ENCODE measurements at regions not wholly inside any gene's neighbourhood (a gene's known extent, or its start where the extent isn't known, plus 50 kb on each side); places are given as distances from the start of the nearest gene placed in this dataset.

DNA sequence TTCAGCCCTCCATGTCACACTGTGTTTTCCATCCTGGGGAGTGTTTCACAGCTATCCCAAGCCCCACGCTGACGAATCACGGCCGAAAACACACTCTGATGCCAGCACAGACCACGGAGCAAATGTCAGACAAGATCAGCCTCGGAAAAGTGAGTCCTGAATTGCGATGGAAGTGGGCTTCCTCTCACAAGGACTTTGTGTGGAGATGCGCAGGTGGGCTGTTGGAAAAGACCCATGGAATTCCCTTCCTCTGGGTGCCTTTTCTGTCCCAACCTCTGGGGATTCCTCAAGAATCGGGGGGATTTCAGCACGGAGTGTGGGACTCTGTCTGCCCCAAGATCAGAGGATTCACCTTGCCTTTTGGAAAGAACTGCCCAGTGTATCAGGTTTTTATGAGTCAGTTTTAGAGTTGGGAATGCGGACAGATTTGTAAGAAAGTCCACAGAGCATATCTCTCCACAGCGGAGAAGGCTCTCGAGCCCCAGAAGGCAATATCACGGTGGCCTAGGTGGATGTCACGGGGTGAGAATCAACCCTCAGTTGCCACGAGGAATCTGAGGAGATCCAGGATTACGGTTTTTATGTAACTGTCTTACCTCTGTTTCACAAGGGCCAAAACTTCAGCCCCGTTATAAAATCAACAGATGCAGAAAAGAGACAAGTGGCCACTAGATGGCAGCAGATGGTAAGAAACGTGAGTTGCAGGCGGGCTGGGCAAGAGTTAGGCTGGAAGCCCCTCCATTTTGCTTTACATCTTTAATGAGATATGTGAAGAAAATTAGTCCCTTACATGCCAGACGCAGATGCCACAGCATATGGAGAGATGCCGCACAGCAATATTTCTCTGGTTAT is 201.9 kb downstream of the DAD1 start:
- Histone ChIP-seq H3K27me3 (replicated peaks in 1 of 2; ENCODE audit: control insufficient read depth in 2 of 2, extremely low read depth in 1 of 2, insufficient read depth in 2 of 2, low read length in 1 of 2) (no peaks in the 10 kb centered on the region), H3K27ac (ENCODE audit: low read length) (no peak overlapping the region), H3K9me3 (no peaks in the 10 kb centered on the region), H3K36me3 (ENCODE audit: control insufficient read depth in 2 of 2, extremely low read depth in 1 of 2, insufficient read depth in 1 of 2, low read length in 1 of 2) (no peaks in the 10 kb centered on the region), H3K4me1 (ENCODE audit: control insufficient read depth in 1 of 2, extremely low read depth in 1 of 2, insufficient read depth in 2 of 2, low read length in 2 of 2) (no peaks in the 10 kb centered on the region), H3K4me3 (ENCODE audit: control insufficient read depth in 1 of 2, extremely low read depth in 1 of 2, low read length in 1 of 2) (no peak overlapping the region)
- WGBS (ENCODE audit: insufficient coverage): no CpG with 5 or more reads among the region's 22 CpGs
- POLR2A ChIA-PET: no interaction called here
- no peak for ATAC-seq (replicated peaks in 1 of 4)
- CTCF ChIA-PET: no interaction called here
- Mint-ChIP-seq H3K27ac (no peak overlapping the region), H3K36me3 (no peaks in the 10 kb centered on the region), H3K4me1 (peaks cover 0 to 9% (median 0%) of the 10 kb centered on the region in 3 donors), H3K27me3 (no peaks in the 10 kb centered on the region), H3K9me3 (no peaks in the 10 kb centered on the region), H3K4me3 (peak overlapping the region in 1 of 3 donors; percentile 39)
- peak in 19 of 35 experiments; percentile 0 to 50 (median 18) for DNase-seq

DNA sequence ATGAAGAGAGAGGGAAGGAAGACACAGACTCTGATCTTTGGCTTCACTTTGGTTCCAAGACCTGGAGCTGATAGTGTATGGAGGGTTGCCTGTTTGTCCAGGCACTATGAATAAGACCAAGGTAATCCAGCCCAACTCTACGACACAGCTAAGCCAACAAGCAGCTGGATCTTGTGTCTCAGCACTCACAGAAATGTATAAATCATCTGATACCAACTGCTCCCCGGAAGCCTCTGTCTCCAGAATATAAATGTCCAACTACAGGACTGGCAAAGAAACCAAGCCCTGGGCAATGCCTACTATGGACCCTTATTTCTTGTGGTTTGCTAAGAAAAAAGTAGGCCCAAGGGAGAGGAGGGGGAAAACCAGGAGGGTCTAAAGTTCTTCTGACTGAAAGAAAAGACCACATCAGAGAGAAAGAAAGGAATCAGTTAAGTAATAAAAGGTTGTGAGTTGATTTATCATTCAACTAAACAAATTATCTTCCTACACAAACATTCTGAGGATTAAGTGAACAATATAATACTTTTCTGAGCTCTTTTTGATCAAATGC is 204.0 kb downstream of the DAD1 start:
- Mint-ChIP-seq H3K9me3 (no peaks in the 10 kb centered on the region), H3K36me3 (no peaks in the 10 kb centered on the region), H3K4me1 (peaks cover 0 to 7% (median 0%) of the 10 kb centered on the region in 3 donors), H3K27me3 (no peaks in the 10 kb centered on the region), H3K4me3 (no peak overlapping the region), H3K27ac (peak overlapping the region in 1 of 2 donors; percentile 11)
- no CpG with 5 or more reads among the region's 2 CpGs for WGBS (ENCODE audit: insufficient coverage)
- no peaks in the 10 kb centered on the region for H3K36me3 ChIP-seq (ENCODE audit: control insufficient read depth in 2 of 2, extremely low read depth in 1 of 2, insufficient read depth in 1 of 2, low read length in 1 of 2)
- POLR2A ChIA-PET: interaction anchor here in 1 of 2 donors (0.7 kb wide), 1 partner anchor 328 kb away, joined by 3 read pairs; no protein-coding TSS in a partner anchor
- peak overlapping the region; percentile 75 for H3K27ac ChIP-seq (ENCODE audit: low read length)
- H3K4me3 ChIP-seq (ENCODE audit: control insufficient read depth in 1 of 2, extremely low read depth in 1 of 2, low read length in 1 of 2): no peak overlapping the region
- no peaks in the 10 kb centered on the region for H3K9me3 ChIP-seq
- DNase-seq (no peak), ATAC-seq (replicated peaks in 1 of 4) (no peak)
- no peaks in the 10 kb centered on the region for H3K27me3 ChIP-seq (replicated peaks in 1 of 2; ENCODE audit: control insufficient read depth in 2 of 2, extremely low read depth in 1 of 2, insufficient read depth in 2 of 2, low read length in 1 of 2)
- no peaks in the 10 kb centered on the region for H3K4me1 ChIP-seq (ENCODE audit: control insufficient read depth in 1 of 2, extremely low read depth in 1 of 2, insufficient read depth in 2 of 2, low read length in 2 of 2)
- CTCF ChIA-PET: interaction anchor here in 1 of 2 donors (1.2 kb wide), 1 partner anchor 185 kb away, joined by 5 read pairs; no protein-coding TSS in a partner anchor

DNA sequence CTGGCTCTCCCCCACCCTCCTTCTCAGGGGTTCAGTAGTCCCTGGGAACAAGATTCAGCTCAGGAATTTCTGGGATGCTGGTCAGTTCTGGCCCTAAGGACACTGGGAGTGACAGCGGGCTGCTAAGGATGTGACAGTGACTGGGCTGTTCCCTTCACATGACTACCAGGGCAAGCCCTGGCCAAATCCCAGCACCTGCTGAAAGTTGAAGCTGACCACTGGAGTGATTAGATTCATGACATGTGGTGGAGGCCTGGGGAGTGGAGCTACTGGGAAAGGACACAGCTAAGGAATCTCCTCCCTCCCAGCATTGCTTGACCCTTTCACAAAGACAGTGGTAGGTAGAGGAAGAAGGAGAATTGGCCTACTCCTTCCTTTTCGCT is 204.9 kb downstream of the DAD1 start:
- no peaks in the 10 kb centered on the region for H3K4me1 ChIP-seq (ENCODE audit: control insufficient read depth in 1 of 2, extremely low read depth in 1 of 2, insufficient read depth in 2 of 2, low read length in 2 of 2)
- ChIA-PET POLR2A (no interaction called here), CTCF (interaction anchor here in 1 of 2 donors (1.2 kb wide), 1 partner anchor 186 kb away, joined by 5 read pairs; no protein-coding TSS in a partner anchor)
- no CpG with 5 or more reads among the region's 2 CpGs for WGBS (ENCODE audit: insufficient coverage)
- DNase-seq (no peak), ATAC-seq (replicated peaks in 1 of 4) (no peak)
- H3K4me3 ChIP-seq (ENCODE audit: control insufficient read depth in 1 of 2, extremely low read depth in 1 of 2, low read length in 1 of 2): no peak overlapping the region
- H3K9me3 ChIP-seq: no peaks in the 10 kb centered on the region
- H3K27me3 Mint-ChIP-seq: no peaks in the 10 kb centered on the region
- H3K9me3 Mint-ChIP-seq: no peaks in the 10 kb centered on the region
- no peaks in the 10 kb centered on the region for H3K36me3 Mint-ChIP-seq
- peaks cover 0 to 7% (median 0%) of the 10 kb centered on the region in 3 donors for H3K4me1 Mint-ChIP-seq
- H3K27me3 ChIP-seq (replicated peaks in 1 of 2; ENCODE audit: control insufficient read depth in 2 of 2, extremely low read depth in 1 of 2, insufficient read depth in 2 of 2, low read length in 1 of 2): no peaks in the 10 kb centered on the region
- H3K4me3 Mint-ChIP-seq: no peak overlapping the region
- H3K27ac Mint-ChIP-seq: peak overlapping the region in 1 of 2 donors; percentile 48
- H3K36me3 ChIP-seq (ENCODE audit: control insufficient read depth in 2 of 2, extremely low read depth in 1 of 2, insufficient read depth in 1 of 2, low read length in 1 of 2): no peaks in the 10 kb centered on the region
- H3K27ac ChIP-seq (ENCODE audit: low read length): peak overlapping the region; percentile 75

DNA sequence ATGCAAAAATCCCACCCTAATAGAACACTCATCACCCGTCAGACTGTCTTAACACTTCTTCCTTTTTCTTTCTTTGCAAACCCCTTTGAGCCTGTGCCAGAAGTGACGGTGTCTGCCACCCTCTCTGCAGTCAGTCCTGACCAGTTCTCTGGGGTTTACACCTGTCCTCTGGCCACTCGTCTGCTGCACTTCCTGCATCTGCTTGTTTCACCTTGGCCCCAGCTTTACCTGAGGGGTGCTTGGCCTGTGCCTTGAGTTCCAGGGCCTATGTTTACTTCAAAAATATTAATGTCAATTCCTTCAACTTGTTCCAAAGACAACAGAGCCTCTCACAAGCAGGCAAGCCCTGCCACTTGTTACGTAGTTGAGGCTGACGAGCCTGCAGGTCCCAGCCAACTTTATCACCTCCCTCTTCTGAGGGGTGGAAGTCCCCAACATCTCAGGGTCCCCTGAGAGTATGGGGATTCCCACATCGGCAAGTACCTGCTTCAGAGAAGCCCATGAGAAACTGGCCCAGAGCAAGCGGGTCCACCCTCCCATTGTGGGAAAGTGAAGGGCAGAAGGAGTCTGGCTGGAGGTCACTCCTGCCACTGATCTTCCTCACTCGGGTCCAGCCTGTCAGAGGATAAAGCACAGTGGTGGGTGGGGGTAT is 205.4 kb downstream of the DAD1 start:
- DNase-seq: peak in 17 of 35 experiments; percentile 0 to 36 (median 5)
- no peaks in the 10 kb centered on the region for H3K9me3 Mint-ChIP-seq
- no peak overlapping the region for H3K4me3 ChIP-seq (ENCODE audit: control insufficient read depth in 1 of 2, extremely low read depth in 1 of 2, low read length in 1 of 2)
- no peaks in the 10 kb centered on the region for H3K36me3 ChIP-seq (ENCODE audit: control insufficient read depth in 2 of 2, extremely low read depth in 1 of 2, insufficient read depth in 1 of 2, low read length in 1 of 2)
- H3K9me3 ChIP-seq: no peaks in the 10 kb centered on the region
- no peak overlapping the region for H3K4me3 Mint-ChIP-seq
- no peaks in the 10 kb centered on the region for H3K36me3 Mint-ChIP-seq
- POLR2A ChIA-PET: no interaction called here
- peak overlapping the region; percentile 48 to 63 for H3K27ac Mint-ChIP-seq
- no CpG with 5 or more reads among the region's 8 CpGs for WGBS (ENCODE audit: insufficient coverage)
- no peaks in the 10 kb centered on the region for H3K27me3 Mint-ChIP-seq
- peak overlapping the region; percentile 75 for H3K27ac ChIP-seq (ENCODE audit: low read length)
- H3K27me3 ChIP-seq (replicated peaks in 1 of 2; ENCODE audit: control insufficient read depth in 2 of 2, extremely low read depth in 1 of 2, insufficient read depth in 2 of 2, low read length in 1 of 2): no peaks in the 10 kb centered on the region
- peaks cover 0 to 7% (median 0%) of the 10 kb centered on the region in 3 donors for H3K4me1 Mint-ChIP-seq
- CTCF ChIA-PET: no interaction called here
- peak in 1 of 4 experiments; percentile 76 for ATAC-seq (replicated peaks in 1 of 4)
- no peaks in the 10 kb centered on the region for H3K4me1 ChIP-seq (ENCODE audit: control insufficient read depth in 1 of 2, extremely low read depth in 1 of 2, insufficient read depth in 2 of 2, low read length in 2 of 2)

DNA sequence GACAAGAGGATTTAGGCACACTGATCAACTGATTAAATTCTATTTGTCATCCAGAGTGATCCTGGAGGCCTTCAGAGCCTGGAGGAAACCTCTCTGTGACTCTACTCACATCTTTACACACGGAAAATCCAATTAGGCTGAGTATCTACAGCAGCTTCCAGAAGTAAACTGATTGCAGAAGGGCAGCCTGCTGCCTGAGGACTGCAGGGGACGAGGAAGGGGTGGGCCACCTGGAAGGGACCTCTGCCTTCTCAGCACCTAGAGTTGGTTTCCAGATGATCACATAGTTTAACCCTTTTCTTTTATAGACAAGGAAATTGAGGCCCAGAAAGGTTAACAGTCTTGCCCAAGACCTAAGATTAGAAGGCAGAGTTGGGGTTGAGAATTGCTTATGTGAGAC is 206.1 kb downstream of the DAD1 start:
- CTCF ChIA-PET: no interaction called here
- peak overlapping the region; percentile 75 for H3K27ac ChIP-seq (ENCODE audit: low read length)
- no CpG with 5 or more reads among the region's 2 CpGs for WGBS (ENCODE audit: insufficient coverage)

DNA sequence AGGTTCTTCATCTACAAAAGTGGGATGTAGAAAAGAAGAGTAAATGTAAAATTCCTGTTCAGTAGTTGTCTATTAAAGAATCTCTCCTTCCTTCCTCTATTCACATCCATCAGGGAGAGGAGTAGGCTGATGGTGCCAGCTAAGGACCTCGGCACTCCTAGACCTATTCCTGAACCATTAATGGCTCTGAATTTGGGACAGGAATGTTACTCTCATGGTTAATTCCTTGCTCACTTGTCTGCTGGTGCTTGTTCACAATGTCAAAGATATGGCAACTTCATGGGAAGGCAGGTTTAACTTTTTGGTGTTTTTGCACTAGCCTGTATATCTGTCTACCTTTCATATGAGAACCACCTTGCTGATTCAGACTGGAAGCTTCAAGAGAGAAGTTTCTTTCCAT is 206.6 kb downstream of the DAD1 start:
- Histone ChIP-seq H3K9me3 (no peaks in the 10 kb centered on the region), H3K4me3 (ENCODE audit: control insufficient read depth in 1 of 2, extremely low read depth in 1 of 2, low read length in 1 of 2) (no peak overlapping the region), H3K27me3 (replicated peaks in 1 of 2; ENCODE audit: control insufficient read depth in 2 of 2, extremely low read depth in 1 of 2, insufficient read depth in 2 of 2, low read length in 1 of 2) (no peaks in the 10 kb centered on the region), H3K36me3 (ENCODE audit: control insufficient read depth in 2 of 2, extremely low read depth in 1 of 2, insufficient read depth in 1 of 2, low read length in 1 of 2) (no peaks in the 10 kb centered on the region), H3K4me1 (ENCODE audit: control insufficient read depth in 1 of 2, extremely low read depth in 1 of 2, insufficient read depth in 2 of 2, low read length in 2 of 2) (no peaks in the 10 kb centered on the region), H3K27ac (ENCODE audit: low read length) (peak overlapping the region; percentile 75)
- H3K36me3 Mint-ChIP-seq: no peaks in the 10 kb centered on the region
- H3K27ac Mint-ChIP-seq: no peak overlapping the region
- H3K4me1 Mint-ChIP-seq: peaks cover 0 to 7% (median 0%) of the 10 kb centered on the region in 3 donors
- H3K27me3 Mint-ChIP-seq: no peaks in the 10 kb centered on the region
- H3K4me3 Mint-ChIP-seq: no peak overlapping the region
- ChIA-PET POLR2A (no interaction called here), CTCF (no interaction called here)
- no peaks in the 10 kb centered on the region for H3K9me3 Mint-ChIP-seq
- ATAC-seq (replicated peaks in 1 of 4) (no peak), DNase-seq (no peak)
- WGBS (ENCODE audit: insufficient coverage): no CpG with 5 or more reads among the region's 1 CpG

More for the DNA sequence above, 206.1 kb downstream of the DAD1 start:
- ATAC-seq (replicated peaks in 1 of 4): no peak
- Histone ChIP-seq H3K9me3 (no peaks in the 10 kb centered on the region), H3K27me3 (replicated peaks in 1 of 2; ENCODE audit: control insufficient read depth in 2 of 2, extremely low read depth in 1 of 2, insufficient read depth in 2 of 2, low read length in 1 of 2) (no peaks in the 10 kb centered on the region), H3K4me3 (ENCODE audit: control insufficient read depth in 1 of 2, extremely low read depth in 1 of 2, low read length in 1 of 2) (no peak overlapping the region), H3K4me1 (ENCODE audit: control insufficient read depth in 1 of 2, extremely low read depth in 1 of 2, insufficient read depth in 2 of 2, low read length in 2 of 2) (no peaks in the 10 kb centered on the region), H3K36me3 (ENCODE audit: control insufficient read depth in 2 of 2, extremely low read depth in 1 of 2, insufficient read depth in 1 of 2, low read length in 1 of 2) (no peaks in the 10 kb centered on the region)
- peaks cover 0 to 7% (median 0%) of the 10 kb centered on the region in 3 donors for H3K4me1 Mint-ChIP-seq
- no peaks in the 10 kb centered on the region for H3K36me3 Mint-ChIP-seq
- no peak for DNase-seq
- POLR2A ChIA-PET: no interaction called here
- H3K27ac Mint-ChIP-seq: no peak overlapping the region
- no peak overlapping the region for H3K4me3 Mint-ChIP-seq
- H3K27me3 Mint-ChIP-seq: no peaks in the 10 kb centered on the region
- H3K9me3 Mint-ChIP-seq: no peaks in the 10 kb centered on the region

Data from T-cell (primary cell).